ENCODE measurements at regions not wholly inside any gene's neighbourhood (a gene's known extent, or its start where the extent isn't known, plus 50 kb on each side); places are given as distances from the start of the nearest gene placed in this dataset.
A peak's percentile ranks its signal among the peaks of the same experiment; 100 is the strongest.

DNA sequence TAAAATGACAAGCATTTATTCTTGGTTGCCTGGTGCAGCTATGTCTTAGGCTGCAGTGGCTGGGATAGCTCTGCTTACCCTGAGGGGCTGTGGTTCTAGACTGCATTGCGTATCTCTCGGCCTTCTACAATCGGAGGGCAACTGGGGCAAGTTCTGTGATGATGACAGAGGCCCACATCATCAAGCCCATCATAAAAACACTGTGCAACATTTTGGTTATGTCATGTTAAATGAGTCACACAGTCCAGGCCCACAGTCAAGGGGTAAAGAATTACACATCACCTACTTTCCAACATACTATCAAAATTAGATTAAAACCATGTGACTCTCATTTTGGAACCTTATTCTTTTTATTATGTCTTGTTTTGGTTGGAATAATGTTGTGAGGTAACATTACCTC lies 120.2 kb upstream of the GUCY1A1 start:
- H3K27ac Mint-ChIP-seq: no peak overlapping the region
- Histone ChIP-seq H3K27ac (no peak overlapping the region), H4K20me1 (ENCODE audit: low read depth) (no peaks in the 10 kb centered on the region), H3K27me3 (no peaks in the 10 kb centered on the region), H3K36me3 (no peaks in the 10 kb centered on the region), H3K79me2 (ENCODE audit: low read depth) (no peaks in the 10 kb centered on the region), H3F3A (ENCODE audit: low read depth) (no peaks in the 10 kb centered on the region), H3K9me3 (ENCODE audit: low read depth) (peaks cover 3% of the 10 kb centered on the region), H3K4me1 (no peaks in the 10 kb centered on the region), H2AFZ (replicated peaks) (no peak overlapping the region), H3K9ac (no peak overlapping the region), H3K4me3 (no peak overlapping the region), H3K4me2 (no peak overlapping the region)
- H3K27me3 Mint-ChIP-seq (ENCODE audit: insufficient read depth, low read depth): no peaks in the 10 kb centered on the region
- no peaks in the 10 kb centered on the region for H3K36me3 Mint-ChIP-seq
- H3K4me1 Mint-ChIP-seq: peaks cover 13% of the 10 kb centered on the region
- H3K4me3 Mint-ChIP-seq: no peak overlapping the region
- H3K9me3 Mint-ChIP-seq: peaks cover 10% of the 10 kb centered on the region
- TF ChIP-seq, protein P1, sequence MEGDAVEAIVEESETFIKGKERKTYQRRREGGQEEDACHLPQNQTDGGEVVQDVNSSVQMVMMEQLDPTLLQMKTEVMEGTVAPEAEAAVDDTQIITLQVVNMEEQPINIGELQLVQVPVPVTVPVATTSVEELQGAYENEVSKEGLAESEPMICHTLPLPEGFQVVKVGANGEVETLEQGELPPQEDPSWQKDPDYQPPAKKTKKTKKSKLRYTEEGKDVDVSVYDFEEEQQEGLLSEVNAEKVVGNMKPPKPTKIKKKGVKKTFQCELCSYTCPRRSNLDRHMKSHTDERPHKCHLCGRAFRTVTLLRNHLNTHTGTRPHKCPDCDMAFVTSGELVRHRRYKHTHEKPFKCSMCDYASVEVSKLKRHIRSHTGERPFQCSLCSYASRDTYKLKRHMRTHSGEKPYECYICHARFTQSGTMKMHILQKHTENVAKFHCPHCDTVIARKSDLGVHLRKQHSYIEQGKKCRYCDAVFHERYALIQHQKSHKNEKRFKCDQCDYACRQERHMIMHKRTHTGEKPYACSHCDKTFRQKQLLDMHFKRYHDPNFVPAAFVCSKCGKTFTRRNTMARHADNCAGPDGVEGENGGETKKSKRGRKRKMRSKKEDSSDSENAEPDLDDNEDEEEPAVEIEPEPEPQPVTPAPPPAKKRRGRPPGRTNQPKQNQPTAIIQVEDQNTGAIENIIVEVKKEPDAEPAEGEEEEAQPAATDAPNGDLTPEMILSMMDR (IDR thresholded peaks at IDR 0.05): no peak
- TF ChIP-seq EZH2 (IDR thresholded peaks at IDR 0.05) (no peak), EZH2phosphoT487 (IDR thresholded peaks at IDR 0.05) (no peak)
- DNase-seq (ENCODE audit: low spot score): no peak

- TF ChIP-seq, protein P1 (IDR thresholded peaks at IDR 0.05): no peak
- TF ChIP-seq EZH2 (IDR thresholded peaks at IDR 0.05) (no peak), EZH2phosphoT487 (IDR thresholded peaks at IDR 0.05) (no peak)
- Mint-ChIP-seq H3K36me3 (no peaks in the 10 kb centered on the region), H3K27me3 (ENCODE audit: insufficient read depth, low read depth) (no peaks in the 10 kb centered on the region), H3K4me1 (peaks cover 13% of the 10 kb centered on the region), H3K4me3 (no peak overlapping the region), H3K27ac (peak overlapping the region; percentile 24), H3K9me3 (peaks cover 7% of the 10 kb centered on the region)
- H3K36me3 ChIP-seq: no peaks in the 10 kb centered on the region
- H3K4me3 ChIP-seq: no peak overlapping the region
- no peaks in the 10 kb centered on the region for H3F3A ChIP-seq (ENCODE audit: low read depth)
- no peak overlapping the region for H3K9ac ChIP-seq
- H2AFZ ChIP-seq (replicated peaks): no peak overlapping the region
- DNase-seq (ENCODE audit: low spot score): no peak
- H3K27ac ChIP-seq: no peak overlapping the region
- no peaks in the 10 kb centered on the region for H3K4me1 ChIP-seq
- no peak overlapping the region for H3K4me2 ChIP-seq
- no peaks in the 10 kb centered on the region for H3K79me2 ChIP-seq (ENCODE audit: low read depth)
- no peaks in the 10 kb centered on the region for H4K20me1 ChIP-seq (ENCODE audit: low read depth)
- H3K9me3 ChIP-seq (ENCODE audit: low read depth): peaks cover 3% of the 10 kb centered on the region
- H3K27me3 ChIP-seq: no peaks in the 10 kb centered on the region
Observed at GRCh38 chr4:155545456-155545855, 121.2 kb upstream of the GUCY1A1 start.

- TF ChIP-seq EZH2phosphoT487 (IDR thresholded peaks at IDR 0.05) (no peak), EZH2 (IDR thresholded peaks at IDR 0.05) (no peak)
- TF ChIP-seq, protein P1 (IDR thresholded peaks at IDR 0.05): no peak
- peak overlapping the region; percentile 53 for H3K27ac Mint-ChIP-seq
- no peak overlapping the region for H3K27ac ChIP-seq
- H3K9me3 ChIP-seq (ENCODE audit: low read depth): peaks cover 3% of the 10 kb centered on the region
- no peaks in the 10 kb centered on the region for H3K27me3 ChIP-seq
- H3K36me3 Mint-ChIP-seq: no peaks in the 10 kb centered on the region
- H3F3A ChIP-seq (ENCODE audit: low read depth): no peaks in the 10 kb centered on the region
- H3K4me2 ChIP-seq: no peak overlapping the region
- H3K4me3 Mint-ChIP-seq: no peak overlapping the region
- no peaks in the 10 kb centered on the region for H4K20me1 ChIP-seq (ENCODE audit: low read depth)
- no peaks in the 10 kb centered on the region for H3K27me3 Mint-ChIP-seq (ENCODE audit: insufficient read depth, low read depth)
- no peak overlapping the region for H3K4me3 ChIP-seq
- H3K79me2 ChIP-seq (ENCODE audit: low read depth): no peaks in the 10 kb centered on the region
- no peak overlapping the region for H2AFZ ChIP-seq (replicated peaks)
- H3K9me3 Mint-ChIP-seq: peaks cover 7% of the 10 kb centered on the region
- no peak for DNase-seq (ENCODE audit: low spot score)
- no peak overlapping the region for H3K9ac ChIP-seq
- peaks cover 13% of the 10 kb centered on the region for H3K4me1 Mint-ChIP-seq
- H3K36me3 ChIP-seq: no peaks in the 10 kb centered on the region
- no peaks in the 10 kb centered on the region for H3K4me1 ChIP-seq
Observed at GRCh38 chr4:155544547-155544946, 122.1 kb upstream of the GUCY1A1 start.

All from neural progenitor cell (in vitro differentiated cells).